Subcutaneous abdominal adipose tissue (tissue), 5 donors: ENCODE measurements at regions not wholly inside any gene's neighbourhood (a gene's known extent, or its start where the extent isn't known, plus 50 kb on each side); places are given as distances from the start of the nearest gene placed in this dataset.

ENCODE experiments used
- H3K27ac ChIP-seq: one replicate; pipeline ENCODE4 v1.7.0; 2013; ENCODE audit warnings: low read depth, mild to moderate bottlenecking, inconsistent platforms, low read length, moderate library complexity
- H3K27me3 ChIP-seq, 5 donors: one replicate each; pipeline ENCODE4 v1.7.0; 2013; ENCODE audit warnings: low read length in 5 of 5, inconsistent platforms in 1 of 5; ENCODE audit not compliant: control insufficient read depth in 5 of 5, insufficient read depth in 4 of 5
- H3K36me3 ChIP-seq, 5 donors: one replicate each; pipeline ENCODE4 v1.7.0; 2013; ENCODE audit warnings: low read length in 5 of 5; ENCODE audit not compliant: control insufficient read depth in 5 of 5, insufficient read depth in 5 of 5
- H3K4me1 ChIP-seq, 5 donors: one replicate each; pipeline ENCODE4 v1.7.0; 2013; ENCODE audit warnings: low read length in 5 of 5, mild to moderate bottlenecking in 3 of 5, moderate library complexity in 1 of 5; ENCODE audit not compliant: control insufficient read depth in 5 of 5, insufficient read depth in 5 of 5
- H3K4me3 ChIP-seq, 5 donors: one replicate each; pipeline ENCODE4 v1.7.0; 2013; ENCODE audit warnings: low read length in 5 of 5, low read depth in 1 of 5
- H3K9ac ChIP-seq, 5 donors: one replicate each; pipeline ENCODE4 v1.7.0; 2013; ENCODE audit warnings: low read length in 5 of 5, mild to moderate bottlenecking in 4 of 5, moderate library complexity in 3 of 5
- H3K9me3 ChIP-seq, 5 donors: one replicate each; pipeline ENCODE4 v1.7.0; 2013; ENCODE audit warnings: low read length in 5 of 5; ENCODE audit not compliant: control insufficient read depth in 5 of 5
- donor health status: healthy.
- donor health status: healthy.
- donor health status: healthy.
- donor health status: healthy.
- donor health status: healthy.

DNA sequence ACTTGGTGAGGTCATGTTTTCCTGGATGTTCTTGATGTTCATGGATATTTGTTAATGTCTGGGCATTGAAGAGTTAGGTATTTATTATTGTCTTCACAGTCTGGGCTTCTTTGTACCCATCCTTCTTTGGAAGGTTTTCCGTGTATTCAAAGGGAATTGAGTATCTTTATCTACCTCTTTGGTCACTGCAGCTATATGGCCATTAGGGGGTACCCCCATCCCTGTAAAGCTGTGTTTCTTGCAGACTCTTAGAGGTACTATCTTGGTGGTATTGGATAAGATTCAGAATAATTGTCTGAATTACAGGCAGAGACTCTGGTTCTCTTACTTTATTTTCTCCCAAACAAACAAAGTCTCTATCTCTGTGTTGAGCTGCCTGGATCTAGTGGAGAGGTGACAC is 401.6 kb upstream of the FSIP2 start:
- Histone ChIP-seq H3K4me3 (no peak overlapping the region), H3K36me3 (no peaks in the 10 kb centered on the region)

DNA sequence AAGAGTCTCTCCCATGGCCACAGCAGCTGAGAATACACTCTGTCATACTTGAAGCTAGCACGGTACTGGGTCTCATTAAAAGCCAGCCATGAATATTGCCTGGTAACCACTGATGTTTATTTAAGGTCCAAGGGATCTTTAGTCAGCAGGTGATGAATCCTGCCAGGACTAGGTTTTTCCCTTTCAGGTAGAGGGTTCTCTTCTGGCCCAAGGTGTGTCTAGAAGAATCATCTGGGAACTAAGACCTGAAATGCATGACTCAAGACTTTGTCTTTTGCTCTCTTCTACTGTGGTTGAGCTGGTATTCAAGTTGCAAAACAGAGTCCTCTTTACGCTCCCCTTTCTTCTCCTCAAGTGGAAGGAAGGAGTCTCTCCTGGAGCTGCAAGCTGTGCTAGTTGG is 400.5 kb upstream of the FSIP2 start:
- Histone ChIP-seq H3K27ac (no peak overlapping the region), H3K27me3 (no peaks in the 10 kb centered on the region), H3K4me3 (no peak overlapping the region), H3K4me1 (no peaks in the 10 kb centered on the region), H3K36me3 (no peaks in the 10 kb centered on the region), H3K9ac (no peak overlapping the region), H3K9me3 (peaks cover 0 to 3% (median 2%) of the 10 kb centered on the region in 5 donors)

More for the DNA sequence above, 401.6 kb upstream of the FSIP2 start:
- H3K9me3 ChIP-seq, result peaks cover 0 to 4% (median 2%) of the 10 kb centered on the region in 5 donors
- no peak overlapping the region for H3K27ac ChIP-seq
- no peak overlapping the region for H3K9ac ChIP-seq
- no peaks in the 10 kb centered on the region for H3K27me3 ChIP-seq
- no peaks in the 10 kb centered on the region for H3K4me1 ChIP-seq

DNA sequence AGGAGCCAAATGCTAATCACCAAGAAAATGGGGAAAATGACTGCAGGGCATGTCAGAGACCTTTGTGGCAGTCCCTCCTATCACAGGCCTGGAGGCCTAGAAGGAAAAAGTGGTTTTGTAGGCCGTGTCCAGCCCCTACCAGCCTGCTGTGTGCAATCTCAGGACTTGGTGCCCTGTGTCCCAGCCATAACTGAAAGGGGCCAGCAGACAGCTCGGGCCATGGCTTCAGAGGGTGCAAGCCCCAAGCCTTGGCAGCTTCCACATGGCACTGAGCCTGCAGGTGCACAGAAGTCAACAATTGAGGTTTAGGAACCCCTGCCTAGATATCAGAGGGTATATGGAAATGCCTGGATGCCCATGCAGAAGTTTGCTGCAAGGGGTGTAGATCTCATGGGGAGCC is 391.2 kb upstream of the FSIP2 start:
- no peaks in the 10 kb centered on the region for H3K4me1 ChIP-seq
- no peak overlapping the region for H3K9ac ChIP-seq
- no peaks in the 10 kb centered on the region for H3K27me3 ChIP-seq
- H3K4me3 ChIP-seq, result no peak overlapping the region
- no peak overlapping the region for H3K27ac ChIP-seq
- no peaks in the 10 kb centered on the region for H3K9me3 ChIP-seq
- no peaks in the 10 kb centered on the region for H3K36me3 ChIP-seq

DNA sequence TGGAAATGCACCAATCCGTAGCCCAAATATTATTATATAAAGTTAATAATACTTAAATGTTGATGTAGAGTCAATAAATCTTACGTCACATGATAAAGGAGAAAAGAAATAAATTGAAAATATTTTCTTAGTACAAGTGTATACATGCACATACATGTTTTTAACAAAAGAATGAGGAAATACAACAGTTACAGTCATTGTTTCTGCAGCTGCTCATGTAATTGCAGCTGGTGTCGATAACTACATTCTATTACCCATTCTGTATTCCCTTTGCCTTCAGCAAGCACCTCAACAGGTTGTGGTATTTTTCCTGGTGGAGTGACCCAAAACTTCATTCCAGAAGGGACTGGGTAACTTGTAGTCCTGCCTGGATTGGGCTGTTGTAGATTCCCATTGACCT is 377.8 kb upstream of the FSIP2 start:
- H3K27ac ChIP-seq, result no peak overlapping the region
- no peaks in the 10 kb centered on the region for H3K36me3 ChIP-seq
- H3K9ac ChIP-seq, result no peak overlapping the region
- peaks cover 0 to 3% (median 0%) of the 10 kb centered on the region in 5 donors for H3K9me3 ChIP-seq
- no peaks in the 10 kb centered on the region for H3K27me3 ChIP-seq
- no peaks in the 10 kb centered on the region for H3K4me1 ChIP-seq
- no peak overlapping the region for H3K4me3 ChIP-seq

DNA sequence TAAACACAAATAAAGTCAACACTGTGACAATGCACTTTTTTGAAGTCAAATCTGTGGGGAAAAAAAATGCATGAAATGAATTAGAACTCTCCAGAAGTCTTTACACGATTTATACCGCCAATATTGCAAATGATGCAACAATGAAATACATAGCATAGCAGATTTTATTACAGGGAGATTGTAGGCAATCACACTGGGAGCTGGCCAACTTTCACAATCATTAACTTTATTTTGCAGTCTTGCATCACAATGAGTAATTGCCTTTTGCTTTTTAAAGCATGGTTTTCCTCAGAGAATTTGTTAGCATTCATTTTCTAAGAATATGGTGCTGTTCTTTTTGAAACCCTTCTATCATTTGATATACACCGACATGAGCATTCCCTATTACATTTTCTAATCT is 366.4 kb upstream of the FSIP2 start:
- no peak overlapping the region for H3K27ac ChIP-seq
- peaks cover 0 to 2% (median 0%) of the 10 kb centered on the region in 5 donors for H3K27me3 ChIP-seq
- no peaks in the 10 kb centered on the region for H3K36me3 ChIP-seq
- H3K9ac ChIP-seq, result no peak overlapping the region
- no peak overlapping the region for H3K4me3 ChIP-seq
- H3K4me1 ChIP-seq, result peaks cover 0 to 10% (median 3%) of the 10 kb centered on the region in 5 donors
- no peaks in the 10 kb centered on the region for H3K9me3 ChIP-seq

DNA sequence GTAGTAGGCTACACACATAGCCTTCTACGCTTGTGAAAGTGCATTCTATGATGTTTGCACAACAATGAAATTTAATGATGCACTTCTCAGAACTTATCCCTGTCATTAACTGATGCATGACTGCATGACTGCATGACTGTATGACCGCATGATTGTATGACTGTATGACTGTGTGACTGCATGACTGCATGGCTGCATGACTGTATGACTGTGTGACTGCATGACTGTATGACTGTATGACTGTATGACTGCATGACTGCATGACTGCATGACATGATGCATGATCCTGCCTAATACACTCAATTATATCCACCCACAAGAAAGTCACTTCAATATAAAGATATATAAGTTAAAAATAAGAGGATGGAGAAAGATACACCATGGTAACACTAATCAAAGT is 365.4 kb upstream of the FSIP2 start:
- Histone ChIP-seq H3K36me3 (no peaks in the 10 kb centered on the region), H3K27me3 (peaks cover 0 to 2% (median 0%) of the 10 kb centered on the region in 5 donors), H3K9ac (no peak overlapping the region), H3K27ac (no peak overlapping the region), H3K9me3 (no peaks in the 10 kb centered on the region), H3K4me1 (peaks cover 0 to 10% (median 3%) of the 10 kb centered on the region in 5 donors), H3K4me3 (no peak overlapping the region)

DNA sequence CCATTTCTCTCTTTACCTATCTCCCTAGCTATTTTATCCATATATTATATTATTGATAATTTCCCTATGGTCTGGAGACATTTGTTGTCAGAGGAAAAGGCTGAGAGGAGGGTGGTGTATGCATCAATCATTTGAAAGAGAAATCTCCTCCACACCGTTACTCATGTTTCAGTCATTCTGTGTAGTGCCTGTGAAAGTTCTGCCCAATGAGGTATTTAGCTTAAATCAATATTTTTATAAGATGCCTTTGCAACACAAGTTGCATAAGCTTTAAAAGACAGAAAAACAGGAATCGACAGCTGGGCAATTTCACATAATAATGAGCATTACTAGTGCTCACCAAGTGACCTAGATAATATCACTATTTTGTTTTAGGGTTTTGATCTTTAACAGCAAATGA is 363.7 kb upstream of the FSIP2 start:
- Histone ChIP-seq H3K9me3 (no peaks in the 10 kb centered on the region), H3K9ac (no peak overlapping the region), H3K27ac (no peak overlapping the region), H3K4me1 (peaks cover 0 to 10% (median 3%) of the 10 kb centered on the region in 5 donors), H3K4me3 (no peak overlapping the region), H3K36me3 (no peaks in the 10 kb centered on the region), H3K27me3 (peaks cover 0 to 2% (median 0%) of the 10 kb centered on the region in 5 donors)

DNA sequence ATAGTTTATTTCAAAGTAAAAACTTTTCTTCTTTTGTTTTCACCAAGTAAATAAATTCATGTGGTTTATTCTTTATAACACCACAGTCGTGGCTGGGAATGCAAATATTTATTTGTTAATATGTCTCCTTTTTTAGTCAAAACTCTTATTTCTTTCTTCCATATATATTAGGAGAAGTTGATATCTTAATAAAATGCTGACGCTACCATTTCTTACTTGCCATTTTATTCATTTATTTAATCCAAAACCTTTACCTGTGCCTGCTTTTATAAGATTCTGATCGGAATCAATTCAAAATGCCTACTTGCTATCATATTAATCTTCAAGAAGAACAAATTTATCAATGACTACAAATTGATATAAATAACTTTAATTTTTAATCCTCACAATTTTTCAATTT is 362.9 kb upstream of the FSIP2 start:
- peaks cover 0 to 2% (median 0%) of the 10 kb centered on the region in 5 donors for H3K27me3 ChIP-seq
- peaks cover 0 to 10% (median 3%) of the 10 kb centered on the region in 5 donors for H3K4me1 ChIP-seq
- no peaks in the 10 kb centered on the region for H3K36me3 ChIP-seq
- no peaks in the 10 kb centered on the region for H3K9me3 ChIP-seq
- H3K4me3 ChIP-seq, result no peak overlapping the region
- no peak overlapping the region for H3K27ac ChIP-seq
- no peak overlapping the region for H3K9ac ChIP-seq

DNA sequence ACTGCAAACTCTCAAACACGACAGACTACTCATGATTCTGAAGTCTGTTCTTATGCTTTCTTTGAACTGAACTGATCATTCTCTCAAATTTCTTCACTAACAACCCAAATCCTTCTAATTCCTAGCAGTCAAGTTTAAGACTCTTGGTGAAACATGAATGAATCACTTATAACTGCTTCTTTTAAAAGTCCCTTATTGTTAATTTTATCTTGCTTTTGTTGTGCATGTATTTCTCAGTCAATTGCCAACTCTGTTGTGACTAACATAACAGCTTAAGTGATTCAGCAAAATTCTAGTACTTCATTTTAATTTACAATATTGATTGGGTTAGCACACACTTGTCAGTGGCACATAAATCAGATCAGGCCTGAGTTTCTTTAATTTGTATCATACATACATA is 357.0 kb upstream of the FSIP2 start:
- Histone ChIP-seq H3K27me3 (no peaks in the 10 kb centered on the region), H3K27ac (no peak overlapping the region), H3K9me3 (no peaks in the 10 kb centered on the region), H3K4me3 (no peak overlapping the region), H3K4me1 (no peaks in the 10 kb centered on the region), H3K36me3 (no peaks in the 10 kb centered on the region), H3K9ac (no peak overlapping the region)

DNA sequence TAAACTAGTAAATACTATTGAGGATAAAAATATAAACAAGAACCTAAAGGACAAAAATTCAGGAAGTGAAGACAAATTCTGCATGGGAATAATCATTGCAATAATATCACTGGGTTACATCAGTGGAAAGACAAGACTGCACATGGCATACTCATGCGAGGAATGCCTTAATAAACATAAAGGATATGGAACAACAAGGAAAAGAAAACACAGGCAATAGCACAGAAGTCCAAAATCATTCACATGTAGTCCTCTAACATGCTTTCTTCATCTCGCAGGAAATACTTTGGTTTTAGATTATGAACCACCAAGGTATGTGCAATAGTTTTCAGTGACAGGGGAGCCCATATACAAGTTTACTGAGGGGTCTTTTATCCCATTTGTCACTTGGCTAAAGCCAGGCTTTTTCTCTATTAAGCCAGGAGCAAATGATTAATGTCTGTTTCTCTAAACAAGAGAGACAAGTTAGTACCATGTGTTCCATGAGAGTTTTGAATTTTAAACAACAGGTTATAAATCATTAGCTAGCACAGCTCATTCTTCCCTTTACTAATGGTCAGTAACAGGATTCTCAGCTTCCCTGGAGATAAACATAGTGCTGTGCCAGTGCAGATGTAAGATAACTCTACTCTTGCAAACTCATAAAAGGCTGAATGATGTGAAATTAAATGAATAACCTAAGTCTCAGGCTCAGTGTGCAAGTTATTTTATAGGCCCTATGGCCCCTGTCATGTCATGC is 353.6 kb upstream of the FSIP2 start:
- Histone ChIP-seq H3K9ac (no peak overlapping the region), H3K27ac (no peak overlapping the region), H3K4me1 (no peaks in the 10 kb centered on the region), H3K36me3 (no peaks in the 10 kb centered on the region), H3K27me3 (no peaks in the 10 kb centered on the region), H3K9me3 (no peaks in the 10 kb centered on the region), H3K4me3 (no peak overlapping the region)
